ENCODE measurements at regions not wholly inside any gene's neighbourhood (a gene's known extent, or its start where the extent isn't known, plus 50 kb on each side); places are given as distances from the start of the nearest gene placed in this dataset.

DNA sequence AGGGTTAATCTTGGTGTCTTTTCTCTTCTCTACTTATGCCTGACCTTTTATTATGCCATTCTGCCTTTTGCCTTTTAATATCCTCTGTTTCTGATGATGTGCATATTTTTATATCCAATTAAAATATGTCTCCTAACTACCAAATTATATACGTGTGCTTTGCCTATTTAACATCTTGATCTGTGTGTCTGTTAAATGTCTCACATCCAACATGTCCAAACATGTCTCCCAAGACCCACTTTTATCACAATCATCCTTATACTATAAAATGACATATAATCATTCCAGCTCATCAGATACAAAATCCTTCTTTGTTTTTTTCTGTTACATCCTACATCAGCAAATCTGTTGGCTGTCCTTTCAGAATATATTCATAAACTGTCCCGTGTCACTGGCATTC, 539.5 kb downstream of the ZPLD1 start:
- TF ChIP-seq YY1 (IDR thresholded peaks at IDR 0.05; ENCODE audit: low read depth, low read length) (no peak), EZH2 (IDR thresholded peaks at IDR 0.05; ENCODE audit: borderline replicate concordance, control insufficient read depth, low read depth, low read length) (no peak), ZSCAN29 (IDR thresholded peaks at IDR 0.05) (no peak)
- TF ChIP-seq, protein P1, sequence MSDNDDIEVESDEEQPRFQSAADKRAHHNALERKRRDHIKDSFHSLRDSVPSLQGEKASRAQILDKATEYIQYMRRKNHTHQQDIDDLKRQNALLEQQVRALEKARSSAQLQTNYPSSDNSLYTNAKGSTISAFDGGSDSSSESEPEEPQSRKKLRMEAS (IDR thresholded peaks at IDR 0.05; ENCODE audit: low read depth, low read length) = no peak
- TF ChIP-seq, protein P2, sequence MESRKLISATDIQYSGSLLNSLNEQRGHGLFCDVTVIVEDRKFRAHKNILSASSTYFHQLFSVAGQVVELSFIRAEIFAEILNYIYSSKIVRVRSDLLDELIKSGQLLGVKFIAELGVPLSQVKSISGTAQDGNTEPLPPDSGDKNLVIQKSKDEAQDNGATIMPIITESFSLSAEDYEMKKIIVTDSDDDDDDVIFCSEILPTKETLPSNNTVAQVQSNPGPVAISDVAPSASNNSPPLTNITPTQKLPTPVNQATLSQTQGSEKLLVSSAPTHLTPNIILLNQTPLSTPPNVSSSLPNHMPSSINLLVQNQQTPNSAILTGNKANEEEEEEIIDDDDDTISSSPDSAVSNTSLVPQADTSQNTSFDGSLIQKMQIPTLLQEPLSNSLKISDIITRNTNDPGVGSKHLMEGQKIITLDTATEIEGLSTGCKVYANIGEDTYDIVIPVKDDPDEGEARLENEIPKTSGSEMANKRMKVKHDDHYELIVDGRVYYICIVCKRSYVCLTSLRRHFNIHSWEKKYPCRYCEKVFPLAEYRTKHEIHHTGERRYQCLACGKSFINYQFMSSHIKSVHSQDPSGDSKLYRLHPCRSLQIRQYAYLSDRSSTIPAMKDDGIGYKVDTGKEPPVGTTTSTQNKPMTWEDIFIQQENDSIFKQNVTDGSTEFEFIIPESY (IDR thresholded peaks at IDR 0.05) = no peak
- TF ChIP-seq, protein P3, sequence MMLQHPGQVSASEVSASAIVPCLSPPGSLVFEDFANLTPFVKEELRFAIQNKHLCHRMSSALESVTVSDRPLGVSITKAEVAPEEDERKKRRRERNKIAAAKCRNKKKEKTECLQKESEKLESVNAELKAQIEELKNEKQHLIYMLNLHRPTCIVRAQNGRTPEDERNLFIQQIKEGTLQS (IDR thresholded peaks at IDR 0.05; ENCODE audit: borderline replicate concordance, extremely low read depth, low read depth, low read length) = no peak
